ENCODE measurements at regions not wholly inside any gene's neighbourhood (a gene's known extent, or its start where the extent isn't known, plus 50 kb on each side); places are given as distances from the start of the nearest gene placed in this dataset.
"Not testable (repeated sequence)": the region's sequence is repeated elsewhere in the genome, so short reads cannot be mapped to it uniquely, and the experiment has no call there.

DNA sequence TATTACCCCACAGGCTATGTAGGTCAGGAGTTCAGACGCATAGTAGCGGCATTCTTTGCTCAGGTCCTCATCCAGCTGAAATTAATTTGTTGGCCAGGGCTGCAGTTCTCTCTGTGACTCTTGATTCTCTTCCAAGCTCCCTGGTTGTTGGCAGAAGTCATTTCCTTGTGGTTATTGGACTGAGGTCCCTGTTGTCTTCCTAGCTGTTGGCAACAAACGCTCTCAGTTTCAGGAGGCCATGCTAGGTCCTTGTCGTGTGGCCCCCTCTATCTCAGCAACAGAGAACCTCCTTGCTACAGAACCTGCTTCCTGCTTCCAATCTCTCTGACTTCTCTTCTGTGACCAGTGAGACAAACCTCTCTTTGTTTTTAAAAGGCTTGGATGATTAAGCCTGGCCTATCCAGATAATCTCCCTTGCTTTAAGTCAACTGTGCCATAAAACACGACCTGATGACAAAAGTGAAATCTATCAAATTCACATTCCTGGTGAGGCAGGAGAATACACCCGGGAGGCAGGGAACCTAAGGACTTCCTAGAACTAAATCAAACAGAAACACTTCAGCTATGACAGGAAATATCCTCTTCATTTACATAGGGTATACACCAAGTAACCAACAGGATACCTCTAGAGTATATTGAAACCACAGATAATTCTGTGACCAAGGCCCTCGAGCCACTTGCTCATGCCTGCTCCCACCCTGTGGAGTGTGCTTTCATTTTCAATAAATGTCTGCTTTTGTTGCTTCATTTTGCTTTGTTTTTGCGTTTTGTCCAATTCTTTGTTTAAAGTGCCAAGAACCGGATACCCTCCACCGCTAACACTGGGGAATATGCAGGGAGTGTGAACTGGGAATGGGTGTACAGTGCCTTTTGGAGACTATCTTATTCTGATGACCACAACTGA, 196.0 kb downstream of the BTBD3 start:
- DNase-seq (ENCODE audit: low read depth), result no peak

GRCh38 chr20:12129114-12129513, 211.4 kb downstream of the BTBD3 start:
- not testable (repeated sequence) for DNase-seq (ENCODE audit: low read depth)

DNA sequence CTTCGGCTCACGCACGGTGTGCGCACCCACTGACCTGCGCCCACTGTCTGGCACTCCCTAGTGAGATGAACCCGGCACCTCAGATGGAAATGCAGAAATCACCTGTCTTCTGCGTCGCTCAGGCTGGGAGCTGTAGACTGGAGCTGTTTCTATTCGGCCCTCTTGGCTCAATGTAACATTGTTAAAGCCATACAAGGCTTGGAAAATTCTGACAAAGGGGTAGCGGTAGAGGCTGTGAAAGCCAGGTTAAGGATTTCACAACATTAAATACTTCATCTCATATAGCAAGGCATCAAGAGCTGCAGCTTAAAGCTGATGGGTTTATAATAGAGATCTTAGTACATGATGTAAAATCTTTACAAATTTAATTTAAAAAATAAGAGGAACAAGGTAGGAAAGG, 211.8 kb downstream of the BTBD3 start:
- not testable (repeated sequence) for DNase-seq (ENCODE audit: low read depth)

- DNase-seq (ENCODE audit: low read depth), result no peak
Observed at GRCh38 chr20:12130781-12131180, 213.1 kb downstream of the BTBD3 start.

DNA sequence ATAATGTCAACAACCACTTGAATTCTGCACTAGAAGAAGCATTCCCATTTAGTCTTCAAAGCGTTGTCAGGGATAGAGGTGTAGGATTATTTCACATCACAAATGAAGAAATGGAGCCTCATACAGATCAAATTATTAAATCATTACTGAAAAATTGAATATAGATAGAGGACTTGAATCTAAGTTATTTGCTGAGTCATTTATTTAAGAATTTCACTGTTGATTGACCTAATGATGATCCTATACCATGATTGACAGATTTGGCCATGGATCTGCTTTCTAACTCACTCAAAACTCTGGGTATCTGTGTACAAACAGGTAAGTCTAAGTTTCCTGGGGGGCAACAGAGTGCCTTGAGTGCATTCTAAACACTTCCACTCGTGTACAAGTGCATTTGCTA, 215.9 kb downstream of the BTBD3 start:
- no peak for DNase-seq (ENCODE audit: low read depth)

GRCh38 chr20:12145951-12146350, 228.3 kb downstream of the BTBD3 start:
- DNase-seq (ENCODE audit: low read depth), result not testable (repeated sequence)

GRCh38 chr20:12152996-12153395, 235.3 kb downstream of the BTBD3 start:
- DNase-seq (ENCODE audit: low read depth), result no peak

- no peak for DNase-seq (ENCODE audit: low read depth)
Observed at GRCh38 chr20:12153628-12154027, 235.9 kb downstream of the BTBD3 start.

GRCh38 chr20:12156252-12156651, 238.6 kb downstream of the BTBD3 start:
- DNase-seq (ENCODE audit: low read depth), result no peak

DNA sequence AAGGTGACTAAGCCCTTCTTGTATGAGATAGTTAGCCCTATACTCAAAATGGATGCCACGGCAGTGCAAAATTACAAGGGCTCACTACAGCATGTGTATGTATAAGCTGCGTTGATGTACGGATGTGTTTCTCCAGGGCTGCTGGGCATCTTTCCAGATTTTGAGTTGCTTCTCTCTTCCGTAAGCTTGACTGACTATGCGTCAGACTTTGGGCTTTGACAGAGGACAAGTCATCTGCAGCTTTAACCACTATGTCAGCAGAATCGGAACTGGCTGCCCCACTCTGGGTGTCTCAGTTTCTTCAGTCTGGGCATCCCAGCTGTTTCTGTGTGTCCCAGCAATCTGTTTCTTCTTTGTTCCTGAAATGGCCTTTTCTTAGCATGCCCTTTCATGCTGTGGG, 241.6 kb downstream of the BTBD3 start:
- DNase-seq (ENCODE audit: low read depth), result no peak

DNA sequence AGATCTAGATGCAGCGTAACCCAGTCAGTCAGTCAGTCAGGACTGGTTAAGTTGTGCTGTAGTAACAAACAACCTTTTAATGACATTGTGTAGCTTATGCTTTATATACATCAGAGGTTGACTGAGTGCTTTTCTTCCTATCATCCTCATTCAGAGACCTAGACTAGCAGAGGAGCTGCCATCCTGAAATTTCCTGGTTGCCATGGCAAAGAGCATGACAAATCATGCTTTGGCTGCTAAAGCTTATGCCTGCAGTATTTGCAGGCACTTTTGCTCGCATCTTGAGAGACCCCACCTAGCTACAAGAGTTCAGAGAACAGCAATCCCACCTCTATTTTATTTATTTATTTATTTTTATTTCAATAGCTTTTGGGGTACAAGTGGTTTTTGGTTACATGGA, 244.0 kb downstream of the BTBD3 start:
- no peak for DNase-seq (ENCODE audit: low read depth)

GRCh38 chr20:12166053-12166717, 248.5 kb downstream of the BTBD3 start:
- DNase-seq (ENCODE audit: low read depth), result no peak

GRCh38 chr20:12170406-12170805, 252.7 kb downstream of the BTBD3 start:
- no peak for DNase-seq (ENCODE audit: low read depth)

- no peak for DNase-seq (ENCODE audit: low read depth)
Observed at GRCh38 chr20:12171923-12172524, 254.3 kb downstream of the BTBD3 start.

GRCh38 chr20:12173347-12174012, 255.8 kb downstream of the BTBD3 start:
- no peak for DNase-seq (ENCODE audit: low read depth)

- DNase-seq (ENCODE audit: low read depth), result no peak
Observed at GRCh38 chr20:12175538-12175937, 257.8 kb downstream of the BTBD3 start.

DNA sequence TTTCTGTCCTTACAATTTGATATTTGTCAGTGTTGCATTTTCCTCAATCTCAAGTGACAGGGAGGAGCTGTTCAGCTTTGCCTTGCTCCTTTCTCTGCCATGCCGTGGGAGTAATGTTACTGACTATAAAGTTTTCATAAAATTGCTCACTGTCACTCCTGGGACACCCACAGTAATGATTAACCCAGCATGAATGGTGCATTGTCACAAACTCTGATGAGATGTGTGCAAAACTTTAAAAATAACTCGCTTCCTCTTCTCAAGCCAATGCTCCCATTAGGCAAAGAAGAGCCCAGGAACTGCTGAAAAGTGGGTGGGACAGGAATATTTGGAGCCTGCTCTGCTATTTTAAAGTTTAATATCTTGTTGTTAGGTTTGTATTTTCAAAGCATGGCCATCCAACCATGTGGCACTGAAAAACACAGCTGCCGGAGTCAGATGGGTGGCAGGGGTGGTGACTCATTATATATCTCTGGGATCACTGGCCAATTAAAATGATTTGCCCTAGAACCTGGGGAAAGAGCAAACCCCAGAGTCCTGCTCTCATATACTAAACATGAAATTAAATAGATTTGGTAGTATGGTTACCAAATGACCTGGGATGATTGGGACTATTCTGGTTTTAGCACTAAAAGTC, 260.1 kb downstream of the BTBD3 start:
- DNase-seq (ENCODE audit: low read depth), result no peak

DNA sequence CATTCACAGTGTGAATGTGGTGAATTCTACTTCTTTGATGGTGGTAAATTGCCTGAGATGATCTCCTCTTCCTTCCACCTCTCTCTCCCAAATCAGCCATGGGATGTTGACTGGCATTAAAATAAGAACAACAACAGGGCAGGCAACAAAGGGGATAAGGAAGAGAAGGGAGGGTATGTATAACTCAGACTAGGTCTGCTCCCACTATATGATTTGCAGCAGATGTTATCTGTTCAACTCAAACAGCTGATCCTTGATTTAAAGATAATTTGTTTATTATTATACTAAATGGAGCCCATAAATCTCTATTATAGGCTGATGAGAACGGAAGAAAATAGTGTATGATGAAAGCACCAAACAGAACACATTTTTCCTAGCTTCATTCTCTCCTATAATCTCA, 262.0 kb downstream of the BTBD3 start:
- DNase-seq (ENCODE audit: low read depth), result no peak

DNA sequence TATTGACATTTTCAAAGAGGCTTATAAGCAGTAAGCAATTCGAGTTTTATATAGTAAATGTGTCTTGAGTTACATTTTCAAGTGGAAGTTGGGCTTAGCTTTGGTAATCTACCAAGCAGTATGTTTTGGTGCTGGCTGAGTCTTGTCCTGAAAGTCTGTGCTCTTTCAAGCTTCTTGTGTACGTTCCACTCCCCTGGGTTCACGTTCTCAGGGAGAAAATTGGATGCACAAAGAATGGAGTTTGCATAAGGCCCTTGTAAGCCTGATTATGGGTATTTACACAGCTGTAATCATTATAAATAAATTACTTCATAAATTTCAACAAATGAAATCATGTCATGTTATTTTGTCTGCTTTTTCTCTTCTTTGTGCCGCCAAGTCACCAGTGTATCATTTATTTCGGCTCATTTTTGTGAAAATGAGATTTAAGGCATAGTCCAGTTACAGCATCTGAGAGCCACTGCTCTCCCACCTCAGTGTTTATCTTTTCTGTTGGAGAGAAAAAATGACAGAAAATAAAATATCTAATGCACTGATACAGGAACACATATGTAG, 262.5 kb downstream of the BTBD3 start:
- no peak for DNase-seq (ENCODE audit: low read depth)

GRCh38 chr20:12198281-12198680, 280.6 kb downstream of the BTBD3 start:
- DNase-seq (ENCODE audit: low read depth), result no peak

GRCh38 chr20:12199703-12200102, 282.0 kb downstream of the BTBD3 start:
- no peak for DNase-seq (ENCODE audit: low read depth)
